GM12878 (cell line): ENCODE measurements at regions not wholly inside any gene's neighbourhood (a gene's known extent, or its start where the extent isn't known, plus 50 kb on each side); places are given as distances from the start of the nearest gene placed in this dataset.

Source experiments
- ATAC-seq: fragments of 200-7000 bp; cut with Tn5 transposase; 3 replicates; pipeline ENCODE4 v1.9.1; 2020; ENCODE audit warnings: mild to moderate bottlenecking, moderate library complexity
- BruUV-seq: library from RNA; stranded (reverse); fragments of 400-500 nt; replicated peaks from 2 replicates; lab custom pipeline; 2021; lab: Mats Ljungman, UMichigan
- CTCF ChIA-PET: fragments of 300-600 bp; sonication (Branson Sonifier 250); formaldehyde crosslinking; extraction: SDS; loops from one replicate; lab custom pipeline; 2021; ENCODE audit warnings: inconsistent platforms; lab: Yijun Ruan, JAX
- POLR2A ChIA-PET: fragments of 350-600 bp; formaldehyde crosslinking; extraction: SDS; loops from one replicate; lab custom pipeline; 2021; ENCODE audit warnings: inconsistent platforms; lab: Charles Lee
- RAD21 ChIA-PET: fragments of 300-600 bp; sonication (Branson Sonifier 250); formaldehyde crosslinking; loops from one replicate; lab custom pipeline; 2023; ENCODE audit warnings: antibody characterized with exemption; ENCODE audit not compliant: unreplicated experiment; lab: Charles Lee
- SMC1A ChIA-PET: fragments of 300-600 bp; sonication (Branson Sonifier 250); formaldehyde crosslinking; loops from one replicate; lab custom pipeline; 2023; ENCODE audit not compliant: unreplicated experiment, uncharacterized antibody; lab: Charles Lee
- DNase-seq: peaks from one replicate; pipeline ENCODE4 v3.0.0-alpha.2; 2011; ENCODE audit warnings: low read depth, low spot score
- FAIRE-seq: peaks from 3 replicates; lab custom pipeline; 2011; peaks lifted over from hg19 to GRCh38; lab: Jason Lieb, UNC
- H2AFZ ChIP-seq: 2 replicates; pipeline ENCODE4 v1.6.0; 2011; ENCODE audit warnings: low read depth, low read length, control low read depth; ENCODE audit not compliant: control insufficient read depth
- H3K27ac ChIP-seq: 2 replicates; pipeline ENCODE4 v1.5.1; 2011; ENCODE audit warnings: control low read depth; ENCODE audit not compliant: control insufficient read depth, insufficient read depth
- H3K27me3 ChIP-seq, 2 experiments: replicated peaks in 1 of 2; 2 replicates each; pipeline versions ENCODE4 v1.6.0 to v1.6.1; 2011; ENCODE audit warnings: low read length in 1 of 2; ENCODE audit not compliant: control insufficient read depth in 2 of 2, insufficient read depth in 2 of 2
- H3K36me3 ChIP-seq, 2 experiments: 2 replicates each; pipeline ENCODE4 v1.5.1; 2011; ENCODE audit warnings: low read length in 1 of 2; ENCODE audit not compliant: control insufficient read depth in 2 of 2, insufficient read depth in 2 of 2
- H3K4me1 ChIP-seq: 2 replicates; pipeline ENCODE4 v1.6.1; 2011; ENCODE audit warnings: mild to moderate bottlenecking, low read length, moderate library complexity, mixed read lengths; ENCODE audit not compliant: control insufficient read depth, insufficient read depth
- H3K4me2 ChIP-seq: 2 replicates; pipeline ENCODE4 v1.6.0; 2011; ENCODE audit warnings: control low read depth; ENCODE audit not compliant: control insufficient read depth, insufficient read depth
- H3K4me3 ChIP-seq: fragments of 200-600 bp; sonication (generic); 2 replicates; pipeline ENCODE4 v1.5.1; 2016
- H3K79me2 ChIP-seq: 2 replicates; pipeline ENCODE4 v1.6.0; 2011; ENCODE audit warnings: low read length; ENCODE audit not compliant: control insufficient read depth, insufficient read depth
- H3K9ac ChIP-seq: 2 replicates; pipeline ENCODE4 v1.8.0; 2011; ENCODE audit warnings: low read length, control low read depth, mixed read lengths; ENCODE audit not compliant: control insufficient read depth, insufficient read depth
- H3K9me3 ChIP-seq: replicated peaks from 3 replicates; pipeline ENCODE4 v1.5.1; 2011; ENCODE audit warnings: mild to moderate bottlenecking, low read length; ENCODE audit not compliant: control insufficient read depth, insufficient read depth
- H4K20me1 ChIP-seq: 2 replicates; pipeline ENCODE4 v1.6.0; 2011; ENCODE audit not compliant: control insufficient read depth, insufficient read depth
- BMI1 ChIP-seq: fragments of 450-650 bp; IDR thresholded peaks from 2 replicates; pipeline ENCODE4 v1.6.1; 2016; ENCODE audit warnings: mild to moderate bottlenecking, moderate library complexity, borderline replicate concordance
- CBX3 ChIP-seq: fragments of 200-600 bp; sonication (generic); IDR thresholded peaks from 2 replicates; pipeline ENCODE4 v1.6.1; 2016; ENCODE audit warnings: low read depth, borderline replicate concordance
- FOS ChIP-seq: IDR thresholded peaks from 3 replicates; pipeline ENCODE4 v1.6.1; 2011; ENCODE audit warnings: borderline replicate concordance; ENCODE audit not compliant: insufficient read length; ENCODE audit errors: extremely low read depth
- HDAC2 ChIP-seq: fragments of 200-600 bp; sonication (generic); IDR thresholded peaks from 2 replicates; pipeline ENCODE4 v1.6.1; 2017
- HDAC6 ChIP-seq: fragments of 200-600 bp; sonication (generic); IDR thresholded peaks from one replicate; pipeline ENCODE4 v1.8.0; 2017; ENCODE audit warnings: antibody characterized with exemption; ENCODE audit not compliant: unreplicated experiment
- LARP7 ChIP-seq: fragments of 450-650 bp; IDR thresholded peaks from 2 replicates; pipeline ENCODE4 v1.6.1; 2017; ENCODE audit warnings: mild to moderate bottlenecking
- NFIC ChIP-seq: IDR thresholded peaks from 2 replicates; pipeline ENCODE4 v1.6.1; 2012; ENCODE audit warnings: low read depth, mild to moderate bottlenecking, inconsistent platforms, low read length, moderate library complexity
- POU2F2 ChIP-seq: IDR thresholded peaks from 3 replicates; pipeline ENCODE4 v1.6.1; 2011; ENCODE audit warnings: low read depth, mild to moderate bottlenecking, low read length, borderline replicate concordance
- RELA ChIP-seq: fragments of 450-650 bp; IDR thresholded peaks from 2 replicates; pipeline ENCODE4 v1.8.0; 2014; ENCODE audit warnings: borderline replicate concordance; ENCODE audit not compliant: partially characterized antibody
- SMAD5 ChIP-seq: IDR thresholded peaks from 2 replicates; pipeline ENCODE4 v1.6.1; 2016; ENCODE audit warnings: antibody characterized with exemption, low read depth
- SMARCA5 ChIP-seq: fragments of 450-650 bp; IDR thresholded peaks from 2 replicates; pipeline ENCODE4 v1.6.1; 2017; ENCODE audit warnings: mild to moderate bottlenecking
- SUPT20H ChIP-seq: IDR thresholded peaks from 2 replicates; pipeline ENCODE4 v1.6.1; 2011; ENCODE audit warnings: low read depth, mild to moderate bottlenecking, low read length, moderate library complexity, borderline replicate concordance; ENCODE audit not compliant: control insufficient read depth
- ZNF592 ChIP-seq: fragments of 450-650 bp; IDR thresholded peaks from 2 replicates; pipeline ENCODE4 v1.6.1; 2017; ENCODE audit warnings: mild to moderate bottlenecking, moderate library complexity
- WGBS: methylation state at CpG from one replicate; pipeline ENCODE4 v1.1.6; 2016; ENCODE audit warnings: low lambda C conversion rate; ENCODE audit not compliant: insufficient replicate concordance, insufficient coverage; ENCODE audit errors: missing lambda C conversion rate; 5-methylcytosine and 5-hydroxymethylcytosine counted together
- in situ Hi-C: fragments of 300-500 bp; cut with MboI; formaldehyde crosslinking; loops from 9 replicates; pipeline ENCODE4 v1.14.3; 2018; ENCODE audit warnings: mixed read lengths
- intact Hi-C: fragments of 100-400 bp; cut with micrococcal nuclease; formaldehyde crosslinking; loops from one replicate; pipeline ENCODE4 v1.14.2; 2022; ENCODE audit not compliant: unreplicated experiment
- TF ChIP-seq, protein P1 (sequence below): fragments of 450-650 bp; conservative IDR thresholded peaks from 2 replicates; pipeline ENCODE4 v1.6.1; 2017; ENCODE audit warnings: mild to moderate bottlenecking, moderate library complexity

DNA sequence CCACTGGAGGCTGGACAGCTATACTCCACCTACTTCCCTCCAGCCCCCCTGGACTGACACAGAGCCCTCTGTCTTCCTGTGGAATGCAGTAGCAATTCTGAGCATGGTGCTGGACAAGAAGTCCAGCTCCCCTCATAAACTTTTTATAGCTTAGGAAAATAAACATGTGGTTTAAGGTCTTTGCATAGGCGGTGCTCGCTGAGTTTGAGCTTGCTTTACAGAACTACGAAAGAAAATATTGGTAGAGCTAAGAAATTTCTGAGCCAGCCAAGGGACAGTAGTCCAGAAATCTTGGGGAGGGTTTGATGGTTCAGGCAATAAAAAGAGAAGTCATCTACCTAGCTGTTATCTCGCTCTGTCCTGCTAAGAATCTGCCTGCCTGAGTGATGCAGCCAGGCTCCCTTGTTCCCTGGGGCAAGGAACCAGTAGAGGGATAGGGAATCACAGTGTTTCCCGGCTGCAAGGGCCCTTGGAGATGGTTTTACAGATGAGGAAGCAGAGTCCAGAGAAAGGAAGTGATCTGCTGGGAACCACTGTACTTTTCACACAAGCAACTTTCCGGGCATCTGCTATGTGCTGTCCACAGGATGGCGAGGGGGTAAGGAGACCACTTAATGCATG lies 343.4 kb downstream of the CDC5L start:
- DNase-seq (no peak), ATAC-seq (no peak)
- Histone ChIP-seq H3K4me3 (no peak overlapping the region), H3K4me2 (no peak overlapping the region)
- SMC1A ChIA-PET = interaction anchor here (1.1 kb wide), 1 partner anchor 78 kb away, joined by 3 read pairs; no protein-coding TSS in a partner anchor
- CTCF ChIA-PET = interaction anchor here (0.7 to 1.5 kb wide), 2 partner anchors 12 to 38 kb away, joined by 3 to 4 read pairs; no protein-coding TSS in a partner anchor
- TF ChIP-seq RELA = no peak
- no peak for TF ChIP-seq BMI1
- TF ChIP-seq NFIC = no peak
- TF ChIP-seq HDAC6 = no peak
- no peak for TF ChIP-seq ZNF592
- TF ChIP-seq FOS = no peak
- TF ChIP-seq SUPT20H = no peak
- TF ChIP-seq LARP7 = no peak
- TF ChIP-seq POU2F2 = no peak
- no peak for TF ChIP-seq CBX3
- TF ChIP-seq SMARCA5 = no peak
- TF ChIP-seq HDAC2 = no peak
- TF ChIP-seq, protein P1, sequence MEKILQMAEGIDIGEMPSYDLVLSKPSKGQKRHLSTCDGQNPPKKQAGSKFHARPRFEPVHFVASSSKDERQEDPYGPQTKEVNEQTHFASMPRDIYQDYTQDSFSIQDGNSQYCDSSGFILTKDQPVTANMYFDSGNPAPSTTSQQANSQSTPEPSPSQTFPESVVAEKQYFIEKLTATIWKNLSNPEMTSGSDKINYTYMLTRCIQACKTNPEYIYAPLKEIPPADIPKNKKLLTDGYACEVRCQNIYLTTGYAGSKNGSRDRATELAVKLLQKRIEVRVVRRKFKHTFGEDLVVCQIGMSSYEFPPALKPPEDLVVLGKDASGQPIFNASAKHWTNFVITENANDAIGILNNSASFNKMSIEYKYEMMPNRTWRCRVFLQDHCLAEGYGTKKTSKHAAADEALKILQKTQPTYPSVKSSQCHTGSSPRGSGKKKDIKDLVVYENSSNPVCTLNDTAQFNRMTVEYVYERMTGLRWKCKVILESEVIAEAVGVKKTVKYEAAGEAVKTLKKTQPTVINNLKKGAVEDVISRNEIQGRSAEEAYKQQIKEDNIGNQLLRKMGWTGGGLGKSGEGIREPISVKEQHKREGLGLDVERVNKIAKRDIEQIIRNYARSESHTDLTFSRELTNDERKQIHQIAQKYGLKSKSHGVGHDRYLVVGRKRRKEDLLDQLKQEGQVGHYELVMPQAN = no peak
- TF ChIP-seq SMAD5 = no peak
- TF ChIP-seq, all 136 proteins: peak for 0
- FAIRE-seq = no peak
- Histone ChIP-seq H3K27me3 (no peaks in the 10 kb centered on the region), H3K79me2 (no peaks in the 10 kb centered on the region), H3K36me3 (no peaks in the 10 kb centered on the region), H3K9me3 (no peaks in the 10 kb centered on the region), H2AFZ (no peak overlapping the region), H4K20me1 (no peaks in the 10 kb centered on the region), H3K4me1 (peaks cover 18% of the 10 kb centered on the region), H3K27ac (no peak overlapping the region), H3K9ac (no peak overlapping the region)
- intact Hi-C loops (no loop called here), in situ Hi-C loops (no loop called here)
- ChIA-PET RAD21 (no interaction called here), POLR2A (no interaction called here)
- no TSS peak for BruUV-seq
- WGBS = 66% methylated on average over 7 of the region's 7 CpGs
